Osteoblast (primary cell): ENCODE measurements at regions not wholly inside any gene's neighbourhood (a gene's known extent, or its start where the extent isn't known, plus 50 kb on each side); places are given as distances from the start of the nearest gene placed in this dataset.

Source experiments
- DNase-seq: peaks from one replicate; pipeline ENCODE4 v3.0.0; 2011; ENCODE audit warnings: low spot score, mixed read lengths; ENCODE audit not compliant: insufficient read length; ENCODE audit errors: missing footprints
- H2AFZ ChIP-seq: 2 replicates; pipeline ENCODE4 v1.6.0; 2011; ENCODE audit warnings: mild to moderate bottlenecking, low read length
- H3K27ac ChIP-seq: 2 replicates; pipeline ENCODE4 v1.5.1; 2011; ENCODE audit warnings: mild to moderate bottlenecking, low read depth, low read length, moderate library complexity
- H3K27me3 ChIP-seq: 2 replicates; pipeline ENCODE4 v1.6.0; 2012; ENCODE audit warnings: mild to moderate bottlenecking, control low read depth, inconsistent platforms, low read length, moderate library complexity; ENCODE audit not compliant: insufficient read depth
- H3K36me3 ChIP-seq: 2 replicates; pipeline ENCODE4 v1.5.1; 2011; ENCODE audit warnings: mild to moderate bottlenecking, low read length, control low read depth, moderate library complexity; ENCODE audit not compliant: insufficient read depth
- H3K4me1 ChIP-seq: 2 replicates; pipeline ENCODE4 v1.5.1; 2011; ENCODE audit warnings: mild to moderate bottlenecking, low read length, control low read depth, moderate library complexity; ENCODE audit not compliant: insufficient read depth
- H3K4me2 ChIP-seq: 2 replicates; pipeline ENCODE4 v1.6.0; 2011; ENCODE audit warnings: mild to moderate bottlenecking, low read length; ENCODE audit not compliant: insufficient read depth
- H3K4me3 ChIP-seq: fragments of 200-600 bp; sonication (generic); 3 replicates; pipeline ENCODE4 v1.5.1; 2012; ENCODE audit warnings: mild to moderate bottlenecking, low read length, inconsistent platforms; ENCODE audit not compliant: insufficient read depth
- H3K79me2 ChIP-seq: 2 replicates; pipeline ENCODE4 v1.6.0; 2012; ENCODE audit warnings: mild to moderate bottlenecking, low read length, control low read depth, inconsistent platforms; ENCODE audit not compliant: insufficient read depth
- H3K9me3 ChIP-seq: 2 replicates; pipeline ENCODE4 v1.5.1; 2011; ENCODE audit warnings: low read depth, low read length, control low read depth
- H4K20me1 ChIP-seq: 2 replicates; pipeline ENCODE4 v1.6.0; 2012; ENCODE audit warnings: mild to moderate bottlenecking, low read length, control low read depth; ENCODE audit not compliant: insufficient read depth
- TF ChIP-seq, protein P1 (sequence below): IDR thresholded peaks from 2 replicates; pipeline ENCODE4 v1.5.1; 2011; ENCODE audit warnings: mild to moderate bottlenecking, low read depth, low read length, moderate library complexity; ENCODE audit errors: extremely low read depth

DNA sequence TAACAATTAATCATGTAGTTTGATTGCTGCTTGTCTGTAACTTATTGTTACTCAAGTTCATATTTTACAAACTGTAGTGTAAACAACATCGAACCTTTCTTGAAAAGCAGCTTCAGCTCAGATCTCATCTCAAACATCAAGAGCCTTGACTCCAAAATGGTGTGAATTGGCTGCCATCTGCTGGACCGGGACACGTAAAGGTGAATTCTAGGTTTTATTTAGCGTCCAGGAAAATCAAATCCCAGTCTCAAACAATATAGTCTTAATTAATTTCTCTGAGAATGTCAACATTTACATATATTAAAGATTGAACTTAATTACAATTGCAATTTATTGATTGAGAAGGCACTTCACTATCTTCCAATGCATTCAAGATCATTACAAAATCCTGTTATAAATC, 453.0 kb downstream of the GALR1 start:
- Histone ChIP-seq H3K36me3 (no peaks in the 10 kb centered on the region), H3K9me3 (peaks cover 2% of the 10 kb centered on the region), H3K27me3 (no peaks in the 10 kb centered on the region), H2AFZ (no peak overlapping the region), H3K4me3 (no peak overlapping the region), H4K20me1 (no peaks in the 10 kb centered on the region), H3K4me2 (no peak overlapping the region), H3K79me2 (no peaks in the 10 kb centered on the region), H3K4me1 (no peaks in the 10 kb centered on the region), H3K27ac (no peak overlapping the region)
- DNase-seq, result no peak
- TF ChIP-seq, protein P1, sequence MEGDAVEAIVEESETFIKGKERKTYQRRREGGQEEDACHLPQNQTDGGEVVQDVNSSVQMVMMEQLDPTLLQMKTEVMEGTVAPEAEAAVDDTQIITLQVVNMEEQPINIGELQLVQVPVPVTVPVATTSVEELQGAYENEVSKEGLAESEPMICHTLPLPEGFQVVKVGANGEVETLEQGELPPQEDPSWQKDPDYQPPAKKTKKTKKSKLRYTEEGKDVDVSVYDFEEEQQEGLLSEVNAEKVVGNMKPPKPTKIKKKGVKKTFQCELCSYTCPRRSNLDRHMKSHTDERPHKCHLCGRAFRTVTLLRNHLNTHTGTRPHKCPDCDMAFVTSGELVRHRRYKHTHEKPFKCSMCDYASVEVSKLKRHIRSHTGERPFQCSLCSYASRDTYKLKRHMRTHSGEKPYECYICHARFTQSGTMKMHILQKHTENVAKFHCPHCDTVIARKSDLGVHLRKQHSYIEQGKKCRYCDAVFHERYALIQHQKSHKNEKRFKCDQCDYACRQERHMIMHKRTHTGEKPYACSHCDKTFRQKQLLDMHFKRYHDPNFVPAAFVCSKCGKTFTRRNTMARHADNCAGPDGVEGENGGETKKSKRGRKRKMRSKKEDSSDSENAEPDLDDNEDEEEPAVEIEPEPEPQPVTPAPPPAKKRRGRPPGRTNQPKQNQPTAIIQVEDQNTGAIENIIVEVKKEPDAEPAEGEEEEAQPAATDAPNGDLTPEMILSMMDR, result no peak

DNA sequence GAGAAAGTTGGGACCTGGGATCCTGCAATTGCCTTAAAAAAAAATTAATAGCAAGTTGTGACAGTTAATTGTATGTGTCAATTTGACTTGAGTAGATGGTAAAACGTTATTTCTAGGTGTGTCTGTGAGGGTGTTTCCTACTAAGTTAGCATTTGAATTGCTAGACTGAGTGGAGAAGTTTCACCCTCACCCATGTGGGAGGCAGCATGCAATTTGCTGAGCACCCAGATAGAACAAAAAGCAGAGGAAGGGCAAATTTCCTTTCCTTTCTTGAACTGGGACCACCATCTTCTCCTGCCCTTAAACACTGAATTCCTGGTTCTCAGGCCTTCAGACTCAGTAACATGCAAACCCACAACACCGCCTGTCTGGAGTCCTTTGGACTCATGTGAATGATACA, 455.7 kb downstream of the GALR1 start:
- no peaks in the 10 kb centered on the region for H3K36me3 ChIP-seq
- TF ChIP-seq, protein P1, result no peak

DNA sequence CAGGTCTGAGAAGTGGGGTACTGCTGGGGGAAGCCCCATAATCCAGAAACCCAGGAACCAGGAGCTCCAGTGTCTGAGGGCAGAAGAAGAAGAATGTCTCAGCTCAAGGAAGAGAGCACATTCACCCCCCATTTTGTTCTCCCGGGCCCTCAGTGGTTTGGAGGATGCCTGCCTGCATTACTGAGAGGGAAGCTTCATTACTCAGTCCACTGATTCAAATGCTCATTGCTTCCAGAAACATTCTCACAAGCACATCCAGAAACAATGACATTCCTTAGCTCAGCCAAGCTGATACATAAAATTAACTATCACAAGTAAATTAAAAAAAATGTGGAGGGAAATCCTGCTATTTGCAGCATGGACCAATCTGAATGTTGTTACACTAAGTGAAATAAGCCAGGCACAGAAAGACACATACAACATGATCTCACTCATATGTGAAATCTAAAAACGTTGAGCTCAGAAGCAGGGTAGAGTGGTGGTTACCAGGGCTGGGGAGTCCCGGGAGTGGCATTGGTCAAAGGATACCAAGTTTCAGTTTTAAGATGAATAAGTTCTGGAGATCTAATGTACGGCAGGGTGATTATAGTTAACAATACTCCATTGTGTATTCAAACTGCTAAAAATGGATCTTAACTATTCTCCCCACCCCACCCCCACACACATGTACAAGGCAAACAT, 459.3 kb downstream of the GALR1 start:
- H3K27ac ChIP-seq, result no peak overlapping the region
- H3K27me3 ChIP-seq, result no peaks in the 10 kb centered on the region
- H3K9me3 ChIP-seq, result no peaks in the 10 kb centered on the region
- no peaks in the 10 kb centered on the region for H3K79me2 ChIP-seq
- no peaks in the 10 kb centered on the region for H3K4me1 ChIP-seq
- H2AFZ ChIP-seq, result no peak overlapping the region
- H4K20me1 ChIP-seq, result no peaks in the 10 kb centered on the region
- no peak for DNase-seq
- TF ChIP-seq, protein P1, result no peak
- H3K36me3 ChIP-seq, result no peaks in the 10 kb centered on the region
- no peak overlapping the region for H3K4me2 ChIP-seq
- no peak overlapping the region for H3K4me3 ChIP-seq

More for the DNA sequence above, 455.7 kb downstream of the GALR1 start:
- no peak overlapping the region for H3K4me3 ChIP-seq
- H4K20me1 ChIP-seq, result no peaks in the 10 kb centered on the region
- no peak overlapping the region for H3K27ac ChIP-seq
- H3K4me1 ChIP-seq, result no peaks in the 10 kb centered on the region
- H3K9me3 ChIP-seq, result no peaks in the 10 kb centered on the region
- DNase-seq, result no peak
- no peaks in the 10 kb centered on the region for H3K27me3 ChIP-seq
- H3K4me2 ChIP-seq, result no peak overlapping the region
- H2AFZ ChIP-seq, result no peak overlapping the region
- H3K79me2 ChIP-seq, result no peaks in the 10 kb centered on the region

DNA sequence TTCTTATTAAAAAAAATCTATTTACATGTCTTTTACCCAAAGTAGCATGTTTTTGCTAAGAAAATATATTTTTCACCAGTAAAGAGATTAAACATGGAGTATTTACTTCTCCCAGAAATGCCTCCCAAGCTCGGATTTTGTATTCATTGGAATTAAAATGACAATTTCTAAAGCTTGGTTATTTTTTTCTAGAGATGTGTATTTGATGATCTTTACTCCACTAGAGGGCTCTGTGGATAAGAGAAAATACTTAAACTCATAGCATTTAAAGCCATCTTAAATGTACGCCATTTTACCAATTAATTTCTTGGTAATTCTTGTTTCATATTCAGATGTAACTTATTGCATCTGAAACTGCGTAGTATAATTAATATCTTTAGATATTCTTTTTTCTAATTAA, 461.4 kb downstream of the GALR1 start:
- no peaks in the 10 kb centered on the region for H3K4me1 ChIP-seq
- TF ChIP-seq, protein P1, result no peak
- no peak overlapping the region for H2AFZ ChIP-seq
- no peaks in the 10 kb centered on the region for H3K9me3 ChIP-seq
- H3K27me3 ChIP-seq, result no peaks in the 10 kb centered on the region
- H3K4me2 ChIP-seq, result no peak overlapping the region
- no peaks in the 10 kb centered on the region for H4K20me1 ChIP-seq
- H3K36me3 ChIP-seq, result no peaks in the 10 kb centered on the region
- no peak overlapping the region for H3K27ac ChIP-seq
- H3K79me2 ChIP-seq, result no peaks in the 10 kb centered on the region
- no peak for DNase-seq
- H3K4me3 ChIP-seq, result no peak overlapping the region
